ENCODE measurements at regions not wholly inside any gene's neighbourhood (a gene's known extent, or its start where the extent isn't known, plus 50 kb on each side); places are given as distances from the start of the nearest gene placed in this dataset.

GRCh38 chrX:39755143-39756032 lies 342.4 kb downstream of the BCOR start (continued):
- TF ChIP-seq BRF2 (IDR thresholded peaks at IDR 0.05; ENCODE audit: borderline replicate concordance, insufficient read depth, insufficient read length) = no peak
- TF ChIP-seq TRIM24 (IDR thresholded peaks at IDR 0.05) = 0 out of 4 replicates have a peak, but pooled peaks of 1 of the 2 experiments have one; percentile 15
- TF ChIP-seq PHF20 (IDR thresholded peaks at IDR 0.05; ENCODE audit: partially characterized antibody) = no peak
- no peak for TF ChIP-seq TAF1 (IDR thresholded peaks at IDR 0.05; ENCODE audit: control insufficient read depth, extremely low read depth, insufficient read depth, low read length, severe bottlenecking)
- no peak for TF ChIP-seq TCF7 (IDR thresholded peaks at IDR 0.05; ENCODE audit: borderline replicate concordance)
- TF ChIP-seq TARDBP (IDR thresholded peaks at IDR 0.05) = no peak
- peak; percentile 66 for TF ChIP-seq NFIX (CRISPR knock-in tag; IDR thresholded peaks at IDR 0.05; ENCODE audit: low read depth)
- TF ChIP-seq MXI1 (IDR thresholded peaks at IDR 0.05; ENCODE audit: low read depth, low read length) = no peak
- 0 out of 4 replicates have a peak, but pooled peaks of 1 of the 2 experiments have one; percentile 35 for TF ChIP-seq MNT (conservative IDR thresholded peaks at IDR 0.05)
- no peak for TF ChIP-seq ZNF175 (CRISPR knock-in tag; IDR thresholded peaks at IDR 0.05; ENCODE audit: low read depth)
- no peak for TF ChIP-seq MTF1 (CRISPR knock-in tag; IDR thresholded peaks at IDR 0.05; ENCODE audit: borderline replicate concordance)
- TF ChIP-seq ZNF347 (CRISPR knock-in tag; IDR thresholded peaks at IDR 0.05; ENCODE audit: low read depth) = no peak
- no peak for TF ChIP-seq HEY1 (CRISPR knock-in tag; IDR thresholded peaks at IDR 0.05; ENCODE audit: borderline replicate concordance)
- TF ChIP-seq RAD21 (CRISPR knock-in tag; conservative IDR thresholded peaks at IDR 0.05 in 1 of 2, IDR thresholded peaks at IDR 0.05 in 1 of 2) = peak in 1 of 2 experiments; percentile 23; a peak in 1 of 4 replicates
- no peak for TF ChIP-seq CTCFL (IDR thresholded peaks at IDR 0.05; ENCODE audit: borderline replicate concordance, insufficient read depth, low read depth, low read length, poor library complexity, severe bottlenecking)
- no peak for TF ChIP-seq ZKSCAN1 (IDR thresholded peaks at IDR 0.05; ENCODE audit: low read depth, low read length)
- TF ChIP-seq NFIC (IDR thresholded peaks at IDR 0.05) = peak; percentile 99
- no peak for TF ChIP-seq BDP1 (IDR thresholded peaks at IDR 0.05; ENCODE audit: insufficient read depth, insufficient read length)
- no peak for TF ChIP-seq CC2D1A (IDR thresholded peaks at IDR 0.05)
- TF ChIP-seq ZBTB17 (CRISPR knock-in tag; IDR thresholded peaks at IDR 0.05) = no peak
- TF ChIP-seq SPI1 (IDR thresholded peaks at IDR 0.05; ENCODE audit: borderline replicate concordance, low read depth, low read length) = 0 out of 2 replicates have a peak, but pooled peaks have one; percentile 4
- TF ChIP-seq FOXJ2 (tag; IDR thresholded peaks at IDR 0.05) = no peak
- no peak for TF ChIP-seq POLR2H (tag; IDR thresholded peaks at IDR 0.05; ENCODE audit: low read depth)
- no peak for TF ChIP-seq RFX1 (IDR thresholded peaks at IDR 0.05)
